Uterus (tissue), 3 donors: ENCODE measurements at regions not wholly inside any gene's neighbourhood (a gene's known extent, or its start where the extent isn't known, plus 50 kb on each side); places are given as distances from the start of the nearest gene placed in this dataset.

ENCODE experiments used
- DNase-seq, 2 donors: peaks; one replicate each; pipeline ENCODE4 v3.0.0-alpha.2; 2019 to 2020
- H3K27ac ChIP-seq, 2 donors: fragments of 200-600 bp; sonication (generic); 1 replicate in 1 of 2; 2 replicates in 1 of 2; pipeline ENCODE4 v1.5.1; 2016 to 2018
- H3K27me3 ChIP-seq, 2 donors: fragments of 200-600 bp; sonication (generic); one replicate each; pipeline ENCODE4 v1.5.1; 2018 to 2019; ENCODE audit warnings: control low read depth in 1 of 2
- H3K36me3 ChIP-seq, 2 donors: fragments of 200-600 bp; sonication (generic); one replicate each; pipeline ENCODE4 v1.5.1; 2019; ENCODE audit warnings: control low read depth in 1 of 2
- H3K4me1 ChIP-seq, 2 donors: fragments of 200-600 bp; sonication (generic); one replicate each; pipeline ENCODE4 v1.5.1; 2018 to 2019; ENCODE audit warnings: control low read depth in 1 of 2
- H3K4me3 ChIP-seq, 2 donors: fragments of 200-600 bp; sonication (generic); 1 replicate in 1 of 2; 2 replicates in 1 of 2; pipeline ENCODE4 v1.5.1; 2018 to 2019; ENCODE audit warnings: mild to moderate bottlenecking in 1 of 2
- H3K9me3 ChIP-seq, 2 donors: fragments of 200-600 bp; sonication (generic); one replicate each; pipeline ENCODE4 v1.5.1; 2019; ENCODE audit warnings: control low read depth in 1 of 2
- CTCF ChIP-seq, 4 experiments: fragments of 200-600 bp in 2 of 4; fragments of 450-650 bp in 2 of 4; sonication (generic) in 2 of 4; IDR thresholded peaks; one replicate each; pipeline ENCODE4 v1.5.1; 2016 to 2019; ENCODE audit warnings: antibody characterized with exemption in 4 of 4, mild to moderate bottlenecking in 2 of 4, moderate library complexity in 1 of 4
- POLR2A ChIP-seq, 2 donors: fragments of 450-650 bp; IDR thresholded peaks; one replicate each; pipeline ENCODE4 v1.6.1; 2016; ENCODE audit warnings: antibody characterized with exemption in 2 of 2, mild to moderate bottlenecking in 1 of 2, moderate library complexity in 1 of 2
- intact Hi-C: fragments of 100-400 bp; cut with DNase I; formaldehyde crosslinking; loops from one replicate; pipeline ENCODE4 v1.15.1; 2023; ENCODE audit warnings: low total_unique reads
- donor health status: DM: yes; HTN: yes; CAD: no.

GRCh38 chr11:16474659-16475058, 118.3 kb upstream of the SOX6 start:
- no peaks in the 10 kb centered on the region for H3K36me3 ChIP-seq
- no peak for TF ChIP-seq CTCF (IDR thresholded peaks at IDR 0.05)
- TF ChIP-seq POLR2A (IDR thresholded peaks at IDR 0.05) = no peak
- no peak overlapping the region for H3K4me3 ChIP-seq
- intact Hi-C loops = no loop called here
- H3K4me1 ChIP-seq = no peaks in the 10 kb centered on the region
- DNase-seq = no peak
- no peaks in the 10 kb centered on the region for H3K27me3 ChIP-seq
- no peak overlapping the region for H3K27ac ChIP-seq
- H3K9me3 ChIP-seq = no peaks in the 10 kb centered on the region

- Histone ChIP-seq H3K4me3 (no peak overlapping the region), H3K4me1 (no peaks in the 10 kb centered on the region), H3K27ac (no peak overlapping the region), H3K9me3 (no peaks in the 10 kb centered on the region), H3K27me3 (no peaks in the 10 kb centered on the region), H3K36me3 (no peaks in the 10 kb centered on the region)
- intact Hi-C loops = no loop called here
- TF ChIP-seq POLR2A (IDR thresholded peaks at IDR 0.05) (no peak), CTCF (IDR thresholded peaks at IDR 0.05) (no peak)
- no peak for DNase-seq
These were observed 113.6 kb upstream of the SOX6 start for GRCh38 chr11:16469968-16470367.

GRCh38 chr11:16468735-16469453, 112.5 kb upstream of the SOX6 start:
- DNase-seq = no peak
- no peaks in the 10 kb centered on the region for H3K27me3 ChIP-seq
- no peaks in the 10 kb centered on the region for H3K4me1 ChIP-seq
- H3K27ac ChIP-seq = no peak overlapping the region
- no peaks in the 10 kb centered on the region for H3K36me3 ChIP-seq
- TF ChIP-seq POLR2A (IDR thresholded peaks at IDR 0.05) (no peak), CTCF (IDR thresholded peaks at IDR 0.05) (no peak)
- H3K4me3 ChIP-seq = no peak overlapping the region
- intact Hi-C loops = no loop called here
- no peaks in the 10 kb centered on the region for H3K9me3 ChIP-seq

GRCh38 chr11:16460508-16460907, 104.2 kb upstream of the SOX6 start:
- H3K4me1 ChIP-seq = no peaks in the 10 kb centered on the region
- TF ChIP-seq CTCF (IDR thresholded peaks at IDR 0.05) (no peak), POLR2A (IDR thresholded peaks at IDR 0.05) (no peak)
- no peak overlapping the region for H3K4me3 ChIP-seq
- H3K27me3 ChIP-seq = no peaks in the 10 kb centered on the region
- no peak overlapping the region for H3K27ac ChIP-seq
- H3K9me3 ChIP-seq = no peaks in the 10 kb centered on the region
- no peaks in the 10 kb centered on the region for H3K36me3 ChIP-seq
- DNase-seq = no peak
- intact Hi-C loops = no loop called here

GRCh38 chr11:16456366-16456765, 100.0 kb upstream of the SOX6 start:
- no peaks in the 10 kb centered on the region for H3K36me3 ChIP-seq
- no peaks in the 10 kb centered on the region for H3K27me3 ChIP-seq
- no peaks in the 10 kb centered on the region for H3K4me1 ChIP-seq
- intact Hi-C loops = no loop called here
- no peak overlapping the region for H3K27ac ChIP-seq
- no peak for DNase-seq
- no peaks in the 10 kb centered on the region for H3K9me3 ChIP-seq
- H3K4me3 ChIP-seq = no peak overlapping the region
- no peak for TF ChIP-seq POLR2A (IDR thresholded peaks at IDR 0.05)
- TF ChIP-seq CTCF (IDR thresholded peaks at IDR 0.05) = no peak
